ENCODE measurements at regions not wholly inside any gene's neighbourhood (a gene's known extent, or its start where the extent isn't known, plus 50 kb on each side); places are given as distances from the start of the nearest gene placed in this dataset.

DNA sequence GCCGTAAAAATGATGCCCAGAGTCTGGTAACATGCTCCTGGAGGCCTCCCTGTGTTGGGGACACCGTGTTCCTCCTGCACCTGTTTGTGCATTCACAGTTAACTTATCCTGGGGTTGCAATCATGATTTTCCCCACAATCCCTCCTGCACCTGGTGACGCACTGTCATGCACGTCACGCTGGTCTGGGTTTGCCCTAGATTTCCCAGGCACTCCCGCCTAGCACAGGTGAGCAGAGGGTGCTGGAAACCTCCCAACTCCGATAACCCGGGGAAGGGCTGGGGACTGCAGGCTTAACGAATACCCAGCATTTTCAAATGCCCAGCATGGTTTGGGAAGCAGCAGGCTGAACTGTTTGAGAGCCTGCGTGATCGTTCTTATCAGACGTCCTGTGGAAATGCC lies 427.1 kb downstream of the TCERG1L start:
- H3K56ac ChIP-seq (ENCODE audit: insufficient read length, low read depth, low read length) = no peak overlapping the region
- Mint-ChIP-seq H3K9me3 (no peaks in the 10 kb centered on the region), H3K36me3 (ENCODE audit: insufficient read depth in 1 of 3, low read depth in 3 of 3) (no peaks in the 10 kb centered on the region), H3K27ac (no peak overlapping the region), H3K4me1 (no peaks in the 10 kb centered on the region; a peak in 1 of 4 replicates), H3K4me3 (no peak overlapping the region), H3K27me3 (ENCODE audit: low read depth) (peaks cover 1% of the 10 kb centered on the region; the same call in 1 of the 2 replicates)
- H4K5ac ChIP-seq (ENCODE audit: insufficient read length, low read depth, low read length) = no peak overlapping the region
- H3K27ac ChIP-seq (ENCODE audit: insufficient read length, low read depth, low read length) = no peak overlapping the region
- no peak overlapping the region for H2AFZ ChIP-seq (ENCODE audit: low read length)
- no CpG with 5 or more reads among the region's 12 CpGs for WGBS (ENCODE audit: extremely low coverage, insufficient read length, low lambda C conversion rate)
- H2BK15ac ChIP-seq (ENCODE audit: low read depth, low read length) = no peak overlapping the region
- no peaks in the 10 kb centered on the region for H3K4me1 ChIP-seq (ENCODE audit: insufficient read depth, low read length)
- no peak overlapping the region for H3K4ac ChIP-seq (ENCODE audit: low read depth, low read length)
- H3K9ac ChIP-seq (ENCODE audit: extremely low read depth, insufficient read length, low read length) = no peak overlapping the region
- H3K23me2 ChIP-seq (ENCODE audit: insufficient read length, low read depth, low read length, poor library complexity, severe bottlenecking) = no peaks in the 10 kb centered on the region
- DNase-seq = no peak
- H3K79me2 ChIP-seq (ENCODE audit: insufficient read depth, low read length) = no peaks in the 10 kb centered on the region
- H3K14ac ChIP-seq (ENCODE audit: insufficient read depth, low read length) = no peak overlapping the region
- H2AK5ac ChIP-seq (ENCODE audit: insufficient read length, low read length) = no peak overlapping the region
- no peak overlapping the region for H3K18ac ChIP-seq (ENCODE audit: insufficient read length, low read depth, low read length)
- no peak overlapping the region for H4K91ac ChIP-seq (ENCODE audit: insufficient read length, low read depth, low read length)
- H4K20me1 ChIP-seq (ENCODE audit: control insufficient read depth, insufficient read depth, insufficient read length) = no peaks in the 10 kb centered on the region
- no peak overlapping the region for H2BK20ac ChIP-seq (ENCODE audit: low read depth, low read length, poor library complexity, severe bottlenecking)
- H4K8ac ChIP-seq (replicated peaks; ENCODE audit: insufficient read length, low read depth, low read length) = no peak overlapping the region
- no peaks in the 10 kb centered on the region for H3K27me3 ChIP-seq (ENCODE audit: insufficient read depth, low read length)
- no peaks in the 10 kb centered on the region for H3K9me3 ChIP-seq (ENCODE audit: control insufficient read depth, low read depth, low read length)
- H3K23ac ChIP-seq (ENCODE audit: insufficient read length, low read depth, low read length) = no peak overlapping the region
- no peak for TF ChIP-seq CTCF (conservative IDR thresholded peaks at IDR 0.05)
- no peak overlapping the region for H2BK120ac ChIP-seq (ENCODE audit: low read depth, low read length, poor library complexity, severe bottlenecking)
- no peaks in the 10 kb centered on the region for H3K79me1 ChIP-seq (ENCODE audit: insufficient read depth, low read depth, low read length, poor library complexity, severe bottlenecking)
- H2BK12ac ChIP-seq (ENCODE audit: insufficient read length, low read depth, low read length) = no peak overlapping the region
- no peak overlapping the region for H3T11ph ChIP-seq (ENCODE audit: low read length)
- no peak overlapping the region for H3K4me2 ChIP-seq (ENCODE audit: insufficient read depth, insufficient read length, low read length)
- no peak overlapping the region for H2BK5ac ChIP-seq (ENCODE audit: insufficient read length, low read length)

Measured in H9 (cell line).